ACHN (cell line): ENCODE measurements at regions not wholly inside any gene's neighbourhood (a gene's known extent, or its start where the extent isn't known, plus 50 kb on each side); places are given as distances from the start of the nearest gene placed in this dataset.
"Not testable (repeated sequence)": the region's sequence is repeated elsewhere in the genome, so short reads cannot be mapped to it uniquely, and the experiment has no call there.

Source experiments
- DNase-seq: peaks from one replicate; pipeline ENCODE4 v3.0.0-alpha.2; 2015
- in situ Hi-C: cut with HindIII; loops from 2 replicates; pipeline ENCODE4 v1.10.0; 2017; ENCODE audit warnings: low sequenced_read_pairs, low pct_ligation_motif_present, low pct_unique_long_range_greater_than_20kb

- in situ Hi-C loops, DNase-seq: not testable (repeated sequence)
Measured at GRCh38 chr18:21981489-21981888, 187.9 kb upstream of the GATA6 start.

GRCh38 chr18:21991081-21991534 lies 178.3 kb upstream of the GATA6 start:
- in situ Hi-C loops, result no loop called here
- no peak for DNase-seq

GRCh38 chr18:21991886-21992285 lies 177.5 kb upstream of the GATA6 start:
- no peak for DNase-seq
- in situ Hi-C loops, result no loop called here

GRCh38 chr18:21996351-21996826 lies 173.0 kb upstream of the GATA6 start:
- no peak for DNase-seq
- in situ Hi-C loops, result no loop called here

GRCh38 chr18:21997207-21998143 lies 171.9 kb upstream of the GATA6 start:
- in situ Hi-C loops, result no loop called here
- DNase-seq, result peak; percentile 44

- DNase-seq, result no peak
- in situ Hi-C loops, result no loop called here
Measured at GRCh38 chr18:21998486-21998885, 170.9 kb upstream of the GATA6 start.

GRCh38 chr18:22001912-22002487 lies 167.4 kb upstream of the GATA6 start:
- DNase-seq, result no peak
- in situ Hi-C loops, result no loop called here

GRCh38 chr18:22005191-22005841 lies 164.1 kb upstream of the GATA6 start:
- in situ Hi-C loops, result no loop called here

GRCh38 chr18:22006458-22006857 lies 162.9 kb upstream of the GATA6 start:
- no peak for DNase-seq
- in situ Hi-C loops, result no loop called here

More at GRCh38 chr18:22005191-22005841, 164.1 kb upstream of the GATA6 start:
- no peak for DNase-seq

GRCh38 chr18:22009242-22009641 lies 160.1 kb upstream of the GATA6 start:
- DNase-seq, result no peak
- in situ Hi-C loops, result no loop called here

GRCh38 chr18:22013993-22014392 lies 155.4 kb upstream of the GATA6 start:
- in situ Hi-C loops, result no loop called here

GRCh38 chr18:22015156-22015555 lies 154.2 kb upstream of the GATA6 start:
- in situ Hi-C loops, result no loop called here
- no peak for DNase-seq

More at GRCh38 chr18:22013993-22014392, 155.4 kb upstream of the GATA6 start:
- no peak for DNase-seq

GRCh38 chr18:22018366-22018765 lies 151.0 kb upstream of the GATA6 start:
- in situ Hi-C loops, result no loop called here
- no peak for DNase-seq

- DNase-seq, result no peak
- in situ Hi-C loops, result no loop called here
Measured at GRCh38 chr18:22019193-22019592, 150.2 kb upstream of the GATA6 start.

GRCh38 chr18:22020127-22020866 lies 149.1 kb upstream of the GATA6 start:
- in situ Hi-C loops, result no loop called here
- DNase-seq, result no peak

- in situ Hi-C loops, result no loop called here
- DNase-seq, result no peak
Measured at GRCh38 chr18:22020867-22021370, 148.5 kb upstream of the GATA6 start.

GRCh38 chr18:22021701-22022100 lies 147.7 kb upstream of the GATA6 start:
- in situ Hi-C loops, result no loop called here
- no peak for DNase-seq

- in situ Hi-C loops, result no loop called here
- DNase-seq, result no peak
Measured at GRCh38 chr18:22024924-22025323, 144.5 kb upstream of the GATA6 start.
